ENCODE measurements at regions not wholly inside any gene's neighbourhood (a gene's known extent, or its start where the extent isn't known, plus 50 kb on each side); places are given as distances from the start of the nearest gene placed in this dataset.
"Not testable (repeated sequence)": the region's sequence is repeated elsewhere in the genome, so short reads cannot be mapped to it uniquely, and the experiment has no call there.

DNA sequence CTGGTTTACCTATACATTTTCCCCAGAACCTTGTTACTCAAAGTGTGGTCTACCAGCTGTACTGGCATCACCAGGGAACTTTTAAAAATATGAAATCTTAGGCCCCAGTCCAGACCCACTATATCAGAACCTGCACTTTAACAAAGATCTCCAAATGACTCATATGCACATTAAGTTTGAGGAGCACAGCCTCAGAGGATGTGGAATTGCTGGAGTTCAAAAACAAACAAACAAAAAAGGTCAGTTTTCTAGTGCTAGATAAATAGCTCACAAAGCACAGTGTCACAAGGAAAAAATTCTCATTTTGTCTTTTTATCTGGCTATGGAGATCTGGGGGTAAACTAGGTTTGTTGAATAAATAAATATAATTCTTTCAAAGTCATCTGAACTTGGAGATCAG lies 68.9 kb upstream of the ANKRD55 start:
- Mint-ChIP-seq H3K27me3 (no peaks in the 10 kb centered on the region), H3K27ac (no peak overlapping the region), H3K9me3 (peaks cover 13% of the 10 kb centered on the region), H3K4me3 (no peak overlapping the region), H3K36me3 (ENCODE audit: low read depth) (no peaks in the 10 kb centered on the region), H3K4me1 (no peaks in the 10 kb centered on the region)
- DNase-seq = no peak
- no peak for ATAC-seq

DNA sequence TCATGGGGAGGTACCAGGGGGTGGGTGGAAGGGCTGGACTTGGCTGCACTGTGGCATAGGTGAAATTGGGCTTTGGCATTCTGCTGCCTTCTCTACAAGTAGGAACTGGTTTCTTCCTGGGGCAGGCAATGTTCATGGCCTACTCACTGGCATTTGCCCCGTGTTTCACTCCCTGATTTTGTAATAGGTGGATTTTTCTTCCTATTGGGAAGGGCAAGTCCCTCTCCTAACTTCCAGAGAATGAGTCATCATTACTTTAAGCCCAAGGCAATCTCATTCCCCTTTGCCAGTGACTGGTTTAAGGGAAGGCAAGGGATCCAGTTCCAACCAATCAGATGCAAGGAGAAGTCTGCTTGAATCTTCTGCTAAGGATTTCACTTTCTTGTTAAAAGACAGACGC lies 67.9 kb upstream of the ANKRD55 start:
- Mint-ChIP-seq H3K27ac (no peak overlapping the region), H3K4me1 (no peaks in the 10 kb centered on the region), H3K36me3 (ENCODE audit: low read depth) (no peaks in the 10 kb centered on the region), H3K4me3 (no peak overlapping the region), H3K27me3 (no peaks in the 10 kb centered on the region), H3K9me3 (peaks cover 5% of the 10 kb centered on the region)
- ATAC-seq (no peak), DNase-seq (no peak)

DNA sequence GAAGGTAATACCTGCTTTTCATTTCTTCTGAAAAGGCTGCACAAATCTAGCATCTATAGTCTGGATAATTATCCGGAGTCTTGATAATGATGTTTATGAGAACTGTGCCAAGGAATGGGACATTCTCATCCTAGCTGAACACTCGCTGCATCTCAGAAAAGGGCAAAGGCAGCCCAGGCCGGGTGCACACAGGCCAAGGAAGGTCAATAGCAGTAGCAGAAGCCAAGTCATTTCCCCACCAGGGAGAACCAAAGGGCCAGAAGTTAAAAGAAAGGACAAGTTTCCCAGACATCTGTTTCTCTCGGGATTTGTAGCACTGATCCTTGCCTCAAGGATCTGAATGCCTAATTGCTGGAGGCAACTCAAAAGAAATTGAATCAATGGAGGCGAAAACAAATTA lies 66.1 kb upstream of the ANKRD55 start:
- DNase-seq (no peak), ATAC-seq (no peak)
- Mint-ChIP-seq H3K27ac (no peak overlapping the region), H3K4me1 (no peaks in the 10 kb centered on the region), H3K9me3 (no peaks in the 10 kb centered on the region), H3K4me3 (no peak overlapping the region), H3K36me3 (ENCODE audit: low read depth) (no peaks in the 10 kb centered on the region), H3K27me3 (no peaks in the 10 kb centered on the region)

DNA sequence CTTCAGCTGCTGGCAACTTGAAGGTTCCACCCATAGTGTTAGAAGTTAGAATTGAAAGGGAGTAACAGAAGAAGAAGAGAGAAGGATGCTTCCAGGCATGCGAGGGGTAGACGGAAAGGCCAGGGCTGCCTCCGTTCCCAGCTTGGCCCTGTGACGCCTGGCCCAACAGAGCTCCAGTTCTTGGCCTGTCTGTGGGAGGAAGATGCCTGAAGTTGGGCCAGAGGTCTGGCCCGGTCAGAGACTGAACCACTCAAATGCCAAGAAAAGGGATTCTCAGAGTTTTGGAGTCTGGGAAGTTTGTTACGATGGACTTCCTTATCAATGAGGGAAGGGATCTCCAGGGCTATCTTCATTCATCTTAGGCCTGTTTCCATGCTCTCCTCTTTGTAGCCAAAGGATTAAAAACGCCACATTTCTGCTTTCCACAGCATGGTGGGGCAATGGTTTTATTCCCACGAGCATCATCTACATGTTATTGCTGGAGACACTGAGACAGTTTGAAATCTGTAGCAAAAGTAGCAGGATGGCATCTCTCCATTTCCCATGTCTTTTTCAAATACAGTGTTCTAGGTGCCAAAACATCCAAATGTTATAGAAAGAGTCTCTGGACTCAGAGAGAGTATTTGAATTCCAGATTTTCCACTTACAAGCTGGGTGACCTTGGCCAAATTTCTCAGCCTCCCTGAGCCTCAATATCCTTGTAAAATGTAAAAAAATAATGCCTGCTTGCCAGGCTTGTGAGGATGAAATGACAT lies 65.4 kb upstream of the ANKRD55 start:
- no peak for ATAC-seq
- H3K27ac Mint-ChIP-seq = no peak overlapping the region
- DNase-seq = no peak

DNA sequence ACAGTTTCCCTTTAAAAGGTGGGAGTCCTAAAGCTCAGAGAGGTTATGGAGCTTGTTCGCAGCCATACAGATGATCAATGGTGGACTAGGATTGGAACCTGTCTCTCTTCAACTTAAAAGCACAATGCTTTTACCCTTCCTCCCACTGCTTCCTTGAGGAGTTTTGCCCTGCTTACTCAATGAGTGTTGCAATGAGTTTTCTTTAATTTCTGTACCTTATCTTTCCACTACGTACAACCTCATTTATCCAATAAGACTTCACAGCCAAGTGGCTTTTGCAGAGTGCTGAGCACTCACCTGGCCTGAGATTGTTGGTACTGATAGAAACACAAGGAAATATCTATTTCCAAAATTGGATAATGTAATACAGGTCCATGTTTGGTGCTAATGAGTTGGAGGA lies 64.7 kb upstream of the ANKRD55 start:
- no peak overlapping the region for H3K4me3 Mint-ChIP-seq
- ATAC-seq (no peak), DNase-seq (no peak)
- no peak overlapping the region for H3K27ac Mint-ChIP-seq
- no peaks in the 10 kb centered on the region for H3K36me3 Mint-ChIP-seq (ENCODE audit: low read depth)
- no peaks in the 10 kb centered on the region for H3K9me3 Mint-ChIP-seq
- H3K27me3 Mint-ChIP-seq = no peaks in the 10 kb centered on the region
- H3K4me1 Mint-ChIP-seq = peaks cover 3% of the 10 kb centered on the region

More for the DNA sequence above, 65.4 kb upstream of the ANKRD55 start:
- no peaks in the 10 kb centered on the region for H3K27me3 Mint-ChIP-seq
- no peak overlapping the region for H3K4me3 Mint-ChIP-seq
- H3K4me1 Mint-ChIP-seq = no peaks in the 10 kb centered on the region
- H3K36me3 Mint-ChIP-seq (ENCODE audit: low read depth) = no peaks in the 10 kb centered on the region
- no peaks in the 10 kb centered on the region for H3K9me3 Mint-ChIP-seq

DNA sequence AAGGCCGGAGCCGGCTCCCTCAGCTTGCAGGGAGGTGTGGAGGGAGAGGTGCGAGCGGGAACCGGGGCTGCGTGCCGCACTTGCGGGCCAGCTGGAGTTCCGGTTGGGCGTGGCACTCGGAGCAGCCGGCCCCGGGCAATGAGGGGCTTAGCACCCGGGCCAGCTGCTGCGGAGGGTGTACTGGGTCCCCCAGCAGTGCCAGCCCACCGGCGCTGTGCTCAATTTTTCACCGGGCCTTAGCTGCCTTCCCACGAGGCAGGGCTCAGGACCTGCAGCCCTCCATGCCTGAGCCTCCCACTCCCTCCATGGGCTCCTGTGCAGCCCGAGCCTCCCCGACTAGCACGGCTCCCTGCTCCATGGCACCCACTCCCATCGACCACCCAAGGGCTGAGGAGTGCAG lies 62.2 kb upstream of the ANKRD55 start:
- not testable (repeated sequence) for DNase-seq; H3K4me3 Mint-ChIP-seq; ATAC-seq; H3K9me3 Mint-ChIP-seq; H3K36me3 Mint-ChIP-seq (ENCODE audit: low read depth); H3K4me1 Mint-ChIP-seq; H3K27me3 Mint-ChIP-seq; H3K27ac Mint-ChIP-seq

DNA sequence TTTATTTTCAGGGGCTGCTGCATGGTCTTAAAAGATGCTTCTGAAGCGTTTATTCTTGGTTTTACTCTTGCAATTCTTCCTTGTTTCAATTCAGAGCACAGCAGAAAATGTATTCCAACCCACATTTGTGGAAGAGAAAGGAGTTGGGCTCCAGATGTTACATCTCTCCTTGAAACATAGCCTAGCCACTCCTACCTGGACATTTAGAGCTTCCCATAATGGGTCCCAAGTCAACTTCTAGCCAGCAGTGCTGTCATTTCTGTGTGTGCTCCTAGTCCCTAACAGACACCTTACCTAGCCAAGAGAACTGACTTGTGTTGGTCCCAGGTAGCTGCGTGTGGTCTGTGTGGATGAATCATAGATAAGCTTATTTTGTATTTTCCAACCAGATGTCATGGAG lies 61.2 kb upstream of the ANKRD55 start:
- no peak overlapping the region for H3K27ac Mint-ChIP-seq
- no peaks in the 10 kb centered on the region for H3K9me3 Mint-ChIP-seq
- no peak for DNase-seq
- peaks cover 11% of the 10 kb centered on the region for H3K4me1 Mint-ChIP-seq
- H3K4me3 Mint-ChIP-seq = no peak overlapping the region
- ATAC-seq = no peak
- no peaks in the 10 kb centered on the region for H3K36me3 Mint-ChIP-seq (ENCODE audit: low read depth)
- H3K27me3 Mint-ChIP-seq = no peaks in the 10 kb centered on the region

DNA sequence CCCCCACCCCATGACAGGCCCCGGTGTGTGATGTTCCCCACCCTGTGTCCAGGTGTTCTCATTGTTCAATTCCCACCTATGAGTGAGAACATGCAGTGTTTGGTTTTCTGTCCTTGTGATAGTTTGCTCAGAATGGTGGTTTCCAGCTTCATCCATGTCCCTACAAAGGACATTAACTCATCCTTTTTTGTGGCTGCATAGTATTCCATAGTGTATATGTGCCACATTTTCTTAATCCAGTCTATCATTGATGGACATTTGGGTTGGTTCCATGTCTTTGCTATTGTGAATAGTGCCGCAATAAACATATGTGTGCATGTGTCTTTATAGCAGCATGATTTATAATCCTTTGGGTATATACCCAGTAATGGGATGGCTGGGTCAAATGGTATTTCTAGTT lies 59.7 kb upstream of the ANKRD55 start:
- not testable (repeated sequence) for ATAC-seq; DNase-seq; H3K9me3 Mint-ChIP-seq; H3K27me3 Mint-ChIP-seq; H3K36me3 Mint-ChIP-seq (ENCODE audit: low read depth); H3K4me3 Mint-ChIP-seq; H3K27ac Mint-ChIP-seq
- peaks cover 11% of the 10 kb centered on the region for H3K4me1 Mint-ChIP-seq

DNA sequence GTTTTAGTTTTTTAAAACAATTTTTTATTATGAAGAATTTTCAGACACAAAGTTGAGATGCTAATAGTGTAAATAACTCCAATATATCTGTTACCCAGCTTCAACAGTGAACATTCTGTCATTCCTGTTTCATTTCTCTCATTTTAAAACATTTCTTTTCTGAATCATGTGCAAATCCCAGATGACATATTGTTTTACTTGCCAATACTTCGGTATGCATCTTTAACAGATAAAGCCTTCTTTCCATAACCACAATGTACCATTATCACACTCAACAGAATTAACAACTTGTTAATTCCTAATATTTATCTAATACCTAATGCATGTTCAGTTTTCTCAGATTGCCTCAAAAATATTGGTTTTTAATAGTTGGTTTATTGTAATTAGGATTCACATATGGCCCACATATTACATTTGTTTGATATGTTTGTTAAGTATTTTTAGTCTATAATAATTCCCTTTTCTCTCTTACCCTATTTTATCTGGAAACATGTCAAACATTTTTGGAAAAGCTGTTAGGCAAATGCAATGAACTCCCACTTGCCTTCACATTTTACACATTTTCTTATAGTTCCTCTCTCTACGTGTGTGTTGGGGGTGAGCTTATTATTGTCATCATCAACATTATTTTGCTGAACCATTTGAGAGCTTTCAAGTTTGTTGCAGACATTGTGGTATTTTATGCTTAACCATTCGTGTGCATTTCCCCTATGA lies 58.7 kb upstream of the ANKRD55 start:
- no peaks in the 10 kb centered on the region for H3K9me3 Mint-ChIP-seq
- no peaks in the 10 kb centered on the region for H3K36me3 Mint-ChIP-seq (ENCODE audit: low read depth)
- no peaks in the 10 kb centered on the region for H3K27me3 Mint-ChIP-seq
- no peak for ATAC-seq
- no peak overlapping the region for H3K4me3 Mint-ChIP-seq
- peaks cover 11% of the 10 kb centered on the region for H3K4me1 Mint-ChIP-seq
- no peak overlapping the region for H3K27ac Mint-ChIP-seq
- DNase-seq = no peak

DNA sequence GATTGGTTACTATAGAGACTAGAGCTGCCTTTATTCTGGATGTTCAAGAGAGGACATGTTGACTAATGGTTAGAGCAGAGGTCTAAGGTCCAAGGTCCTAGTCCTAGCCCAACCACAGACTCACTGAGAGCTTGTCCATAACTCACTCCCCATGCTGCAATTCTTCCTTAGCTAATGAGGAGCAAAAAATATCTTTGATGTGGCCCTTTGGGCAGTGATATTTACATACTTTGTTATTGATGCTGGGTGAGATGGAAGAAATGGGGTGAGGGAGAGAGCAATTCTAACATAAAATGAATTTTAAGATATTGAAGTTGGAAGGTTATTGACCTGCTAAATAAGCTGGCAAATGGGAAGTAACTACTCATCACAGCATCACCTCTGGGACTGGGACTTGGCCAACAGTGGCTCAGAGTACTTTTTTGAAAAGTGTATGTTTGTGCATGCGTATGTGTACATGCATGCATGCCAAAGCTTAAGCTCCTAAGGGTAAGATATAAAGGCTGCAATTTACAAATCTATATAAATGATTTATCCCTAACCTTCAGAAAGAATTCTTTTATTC lies 58.0 kb upstream of the ANKRD55 start:
- DNase-seq = no peak
- no peak for ATAC-seq
- H3K9me3 Mint-ChIP-seq = no peaks in the 10 kb centered on the region
- no peaks in the 10 kb centered on the region for H3K36me3 Mint-ChIP-seq (ENCODE audit: low read depth)
- H3K4me3 Mint-ChIP-seq = no peak overlapping the region
- H3K27me3 Mint-ChIP-seq = no peaks in the 10 kb centered on the region
- H3K27ac Mint-ChIP-seq = no peak overlapping the region
- H3K4me1 Mint-ChIP-seq = peaks cover 11% of the 10 kb centered on the region

DNA sequence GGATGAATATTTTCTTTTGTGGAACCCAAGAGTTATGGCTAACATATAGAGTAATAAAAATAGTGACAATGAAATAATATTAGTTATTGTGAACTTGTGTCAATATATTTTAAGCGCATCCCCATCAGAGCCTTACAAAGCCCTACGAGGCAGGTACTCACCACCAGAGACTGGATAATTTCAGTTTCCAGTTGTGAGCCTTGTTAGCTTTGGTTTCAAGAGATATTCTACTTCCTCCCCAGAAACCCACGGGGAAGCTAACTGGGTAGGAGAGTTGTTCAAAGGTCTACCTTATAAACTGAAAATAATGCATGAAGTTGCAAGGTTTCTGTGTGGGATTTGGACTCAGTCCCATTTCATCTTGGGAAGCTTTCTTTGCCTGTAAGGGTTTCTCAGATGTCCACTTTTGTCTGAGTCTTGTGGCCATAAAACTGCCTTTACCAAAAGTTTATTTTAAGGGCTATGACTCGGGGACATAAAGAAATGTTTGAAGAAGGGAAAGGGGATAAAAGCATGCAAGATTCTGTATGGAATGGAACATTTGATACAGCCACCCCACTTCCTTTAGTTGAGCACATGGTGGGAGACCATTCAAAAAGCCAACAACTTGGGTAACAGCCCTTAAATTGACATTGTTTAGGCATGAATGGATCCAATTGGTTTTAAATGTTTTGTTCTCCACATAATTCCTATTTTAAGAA lies 57.4 kb upstream of the ANKRD55 start:
- Mint-ChIP-seq H3K27me3 (no peaks in the 10 kb centered on the region), H3K4me3 (no peak overlapping the region), H3K36me3 (ENCODE audit: low read depth) (no peaks in the 10 kb centered on the region), H3K4me1 (peaks cover 11% of the 10 kb centered on the region), H3K9me3 (no peaks in the 10 kb centered on the region), H3K27ac (no peak overlapping the region)
- no peak for ATAC-seq
- no peak for DNase-seq

DNA sequence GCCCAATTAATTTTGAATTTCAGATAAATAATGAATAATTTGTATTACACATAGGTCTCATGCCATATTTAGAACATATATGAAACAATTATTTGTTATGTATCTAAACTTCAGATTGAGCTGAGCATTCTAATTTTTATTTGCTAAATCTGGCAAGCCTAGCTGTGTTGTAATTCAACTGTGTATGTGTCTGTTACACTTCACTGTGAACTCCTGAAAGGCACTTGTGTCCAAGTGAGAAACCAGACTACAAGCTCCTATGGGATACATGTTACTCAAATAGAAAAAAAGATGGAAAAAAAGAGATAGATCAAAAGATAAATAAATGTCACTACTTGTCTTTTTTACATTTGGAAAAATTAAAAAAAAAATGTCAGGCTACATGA lies 56.5 kb upstream of the ANKRD55 start:
- Mint-ChIP-seq H3K36me3 (ENCODE audit: low read depth) (no peaks in the 10 kb centered on the region), H3K27ac (no peak overlapping the region), H3K4me1 (peaks cover 11% of the 10 kb centered on the region), H3K4me3 (no peak overlapping the region), H3K9me3 (no peaks in the 10 kb centered on the region), H3K27me3 (no peaks in the 10 kb centered on the region)
- no peak for ATAC-seq
- no peak for DNase-seq

DNA sequence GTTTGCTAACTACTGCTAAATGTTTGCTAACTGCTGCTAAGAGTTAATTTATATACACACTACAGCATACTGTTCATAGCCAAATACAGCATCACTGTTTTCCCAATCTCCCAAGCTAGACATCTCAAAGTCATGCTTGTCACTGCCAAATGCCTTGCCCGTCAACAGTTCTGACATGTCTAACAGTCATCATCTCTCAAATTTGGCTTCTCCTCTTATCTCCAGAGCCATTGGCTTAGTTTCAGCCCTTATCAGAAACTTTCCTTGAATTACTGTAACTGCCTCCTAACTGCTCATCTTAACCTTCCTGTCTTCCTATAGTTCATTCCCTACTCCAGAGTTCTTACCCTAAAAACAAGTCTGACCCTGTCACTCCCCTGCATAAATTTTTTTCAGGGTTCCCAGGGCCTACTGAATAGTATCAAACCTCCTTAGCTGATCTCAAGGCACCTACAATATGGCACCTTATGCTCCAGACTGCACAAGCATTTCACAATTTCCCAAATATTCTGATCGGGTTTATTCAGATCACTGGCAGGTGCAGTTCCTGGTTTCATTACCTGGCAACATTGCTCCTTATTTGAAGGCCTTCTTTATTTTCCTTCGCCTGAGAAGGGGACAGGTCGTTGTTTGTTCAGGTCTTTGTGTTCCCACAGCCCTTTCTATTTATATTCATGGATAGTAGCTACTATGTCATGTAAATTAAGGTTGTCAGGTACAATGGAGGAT lies 55.9 kb upstream of the ANKRD55 start:
- Mint-ChIP-seq H3K27ac (no peak overlapping the region), H3K4me1 (peaks cover 11% of the 10 kb centered on the region), H3K36me3 (ENCODE audit: low read depth) (no peaks in the 10 kb centered on the region), H3K9me3 (no peaks in the 10 kb centered on the region), H3K4me3 (no peak overlapping the region), H3K27me3 (no peaks in the 10 kb centered on the region)
- DNase-seq (no peak), ATAC-seq (no peak)

DNA sequence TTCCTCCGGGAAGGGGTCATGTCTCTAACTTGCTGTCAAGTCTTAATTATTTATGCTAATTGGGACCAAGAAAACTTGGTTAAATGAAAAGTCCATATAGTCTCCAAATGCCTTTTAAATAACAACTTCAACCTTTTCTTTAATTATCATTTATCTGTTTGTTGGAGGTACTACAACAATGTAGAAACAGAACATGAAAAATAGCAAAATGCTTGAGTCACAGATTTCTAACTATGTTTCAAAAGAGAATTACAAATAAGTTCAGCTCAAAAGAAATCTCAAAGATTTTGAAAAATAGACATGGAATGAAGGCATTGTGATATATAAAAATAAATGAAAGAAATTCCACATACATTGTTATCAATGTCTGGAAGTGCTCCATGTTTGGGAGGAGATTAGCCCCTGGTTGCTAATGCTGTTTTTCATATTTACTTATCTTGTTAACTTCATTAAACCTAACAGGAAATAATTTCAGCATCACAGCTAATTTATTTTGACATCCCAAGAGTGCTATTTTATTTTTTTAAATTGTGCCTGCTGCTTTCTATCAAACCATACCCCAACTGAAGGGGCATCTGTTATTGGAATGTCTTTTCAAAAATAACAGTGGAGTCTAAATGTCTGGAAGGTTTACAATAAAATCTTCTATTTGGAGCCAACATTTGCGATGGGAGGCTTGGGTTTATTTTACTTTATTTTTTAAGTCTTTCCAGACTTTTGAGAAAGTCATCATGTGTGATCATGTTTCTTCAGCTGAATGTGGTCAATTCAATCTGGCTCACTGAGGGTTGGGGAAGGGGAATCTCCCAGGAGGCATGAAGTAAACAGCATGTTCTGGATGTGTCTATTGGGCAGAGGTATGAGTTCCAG lies 53.1 kb upstream of the ANKRD55 start:
- ATAC-seq (no peak), DNase-seq (no peak)
- peaks cover 8% of the 10 kb centered on the region for H3K4me1 Mint-ChIP-seq
- no peaks in the 10 kb centered on the region for H3K36me3 Mint-ChIP-seq (ENCODE audit: low read depth)
- no peak overlapping the region for H3K27ac Mint-ChIP-seq
- H3K9me3 Mint-ChIP-seq = no peaks in the 10 kb centered on the region
- H3K27me3 Mint-ChIP-seq = no peaks in the 10 kb centered on the region
- no peak overlapping the region for H3K4me3 Mint-ChIP-seq

All from activated naive CD8-positive, alpha-beta T cell treated with anti-CD3 and anti-CD28 coated beads, Interleukin-2, amount 50 U/mL, for 24 hours (primary cell).